ENCODE measurements at regions not wholly inside any gene's neighbourhood (a gene's known extent, or its start where the extent isn't known, plus 50 kb on each side); places are given as distances from the start of the nearest gene placed in this dataset.
"Not testable (repeated sequence)": the region's sequence is repeated elsewhere in the genome, so short reads cannot be mapped to it uniquely, and the experiment has no call there.

DNA sequence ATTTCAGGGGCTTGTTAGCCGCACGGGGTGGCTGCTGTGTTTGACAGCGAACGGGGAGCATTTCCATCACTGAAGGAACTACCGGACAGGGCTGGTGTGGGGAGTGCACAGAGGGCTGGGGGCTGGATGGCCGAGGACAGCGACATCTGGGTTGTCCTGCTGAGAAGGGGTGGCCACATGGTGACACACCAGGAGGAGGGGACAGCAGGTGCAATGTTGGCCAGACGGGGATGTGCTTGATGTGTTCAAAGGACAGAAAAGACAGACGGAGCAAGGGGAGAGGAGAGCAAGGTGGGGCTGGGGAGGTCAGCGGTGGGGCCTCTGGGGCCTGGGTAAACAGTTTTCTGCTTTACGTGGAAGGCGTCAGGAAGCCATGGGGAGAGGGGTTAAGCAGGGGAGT lies 115.7 kb downstream of the TNFRSF13B start:
- not testable (repeated sequence) for TF ChIP-seq CTCF, POLR2A, EP300, POLR2AphosphoS5 (IDR thresholded peaks at IDR 0.05)

Measured in suprapubic skin (tissue), 4 donors.